HG03378 (cell line): ENCODE measurements at regions not wholly inside any gene's neighbourhood (a gene's known extent, or its start where the extent isn't known, plus 50 kb on each side); places are given as distances from the start of the nearest gene placed in this dataset.

Experiments used
- ATAC-seq: cut with Tn5 transposase; IDR thresholded peaks from one replicate; pipeline ENCODE4 v1.9.1; 2021; ENCODE audit warnings: mild to moderate bottlenecking, moderate library complexity; ENCODE audit not compliant: unreplicated experiment

DNA sequence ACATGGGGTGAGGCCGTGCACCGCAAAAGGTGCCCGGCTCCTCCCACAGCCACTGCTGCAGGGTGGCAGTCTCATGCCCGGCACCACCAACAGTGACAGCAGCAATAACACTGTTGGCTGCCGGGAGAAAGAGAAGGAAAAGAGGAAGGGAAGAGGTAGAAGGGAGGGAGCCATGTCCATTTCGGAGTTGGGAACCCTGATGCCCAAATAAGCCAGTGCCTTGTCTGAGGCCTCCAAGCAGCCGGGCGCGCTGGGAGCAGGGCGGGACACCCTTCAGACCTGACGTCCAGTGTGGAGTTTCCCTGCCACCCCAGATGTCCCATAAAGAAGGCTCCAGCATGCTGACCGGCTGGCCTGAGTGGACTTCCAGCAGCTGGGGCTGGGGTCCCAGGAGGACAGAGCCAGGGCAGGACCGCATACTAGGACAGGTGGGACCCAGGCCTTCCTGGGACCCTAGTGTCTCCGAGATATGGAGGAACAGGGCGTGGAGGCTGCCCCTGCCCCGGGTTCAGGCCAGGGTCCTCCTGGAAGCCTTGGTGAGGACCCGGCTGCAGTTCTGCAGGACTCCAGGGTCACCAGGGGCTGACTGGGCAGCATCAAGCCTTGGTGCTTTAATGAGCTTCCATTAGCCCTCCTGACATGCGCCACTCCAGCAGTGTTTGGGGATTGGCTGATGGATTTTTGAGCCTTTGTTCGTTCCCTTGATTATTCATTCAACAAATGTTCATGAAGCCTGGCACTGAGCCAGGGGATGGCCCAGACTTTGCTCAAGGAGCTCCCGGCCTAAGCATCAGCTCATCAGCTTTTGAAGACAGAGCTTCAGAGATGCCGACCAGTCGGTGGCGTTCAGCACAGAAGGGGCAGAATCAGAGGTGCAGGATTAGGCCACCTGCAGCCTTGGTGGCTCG lies 223.6 kb upstream of the CIBAR2 start:
- no peak for ATAC-seq

DNA sequence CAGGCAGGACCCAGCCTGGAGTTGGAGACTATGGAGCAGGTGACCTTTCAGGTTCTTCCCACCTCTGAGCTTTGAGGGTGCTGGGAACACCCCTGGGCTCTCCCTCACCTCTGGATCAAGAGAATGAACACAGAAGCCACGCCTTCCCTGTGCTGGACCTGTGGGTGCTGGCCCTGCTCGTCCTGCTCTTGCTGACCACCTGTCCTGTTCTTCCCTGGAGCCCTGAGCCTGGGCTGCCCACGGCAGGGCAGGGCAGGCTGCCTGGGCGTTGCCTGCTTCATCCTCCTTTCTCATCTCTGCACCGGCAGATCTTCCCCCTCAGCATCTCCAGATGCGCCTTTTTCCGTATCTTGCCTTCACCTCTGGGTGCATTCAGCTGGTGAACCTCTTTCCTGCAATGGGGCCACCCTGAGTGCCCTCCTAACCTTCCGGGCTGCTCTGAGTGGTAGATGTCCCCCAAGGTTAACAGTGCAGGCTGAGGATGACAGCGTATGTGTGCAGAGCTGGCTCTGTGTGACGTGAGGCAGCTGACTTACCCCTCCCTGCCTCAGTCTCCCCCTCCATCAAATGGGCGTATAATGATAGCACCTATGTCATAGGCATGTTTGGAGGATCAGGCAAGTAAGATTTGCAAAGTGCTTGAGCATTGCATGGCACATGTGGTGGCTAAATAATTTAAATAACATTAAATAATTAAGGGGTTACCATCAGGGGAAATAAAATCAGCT lies 225.8 kb upstream of the CIBAR2 start:
- no peak for ATAC-seq

DNA sequence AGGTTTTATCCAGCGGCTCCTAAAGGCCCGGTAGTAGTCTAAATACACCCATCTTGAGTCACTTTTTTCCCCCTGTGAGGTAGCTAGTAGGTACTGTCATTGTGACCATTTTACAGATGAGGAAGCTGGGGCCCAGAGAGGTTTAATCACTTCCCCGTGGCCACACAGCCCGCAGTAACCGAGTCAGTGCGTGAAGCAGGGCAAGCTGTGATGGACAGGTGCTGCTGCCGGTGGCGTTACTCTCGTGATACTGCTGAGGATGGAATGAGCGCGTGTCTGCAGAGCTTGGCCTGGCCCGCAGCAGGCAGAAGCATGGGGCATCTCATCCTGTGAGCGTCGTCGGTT lies 226.3 kb upstream of the CIBAR2 start:
- ATAC-seq, result no peak

DNA sequence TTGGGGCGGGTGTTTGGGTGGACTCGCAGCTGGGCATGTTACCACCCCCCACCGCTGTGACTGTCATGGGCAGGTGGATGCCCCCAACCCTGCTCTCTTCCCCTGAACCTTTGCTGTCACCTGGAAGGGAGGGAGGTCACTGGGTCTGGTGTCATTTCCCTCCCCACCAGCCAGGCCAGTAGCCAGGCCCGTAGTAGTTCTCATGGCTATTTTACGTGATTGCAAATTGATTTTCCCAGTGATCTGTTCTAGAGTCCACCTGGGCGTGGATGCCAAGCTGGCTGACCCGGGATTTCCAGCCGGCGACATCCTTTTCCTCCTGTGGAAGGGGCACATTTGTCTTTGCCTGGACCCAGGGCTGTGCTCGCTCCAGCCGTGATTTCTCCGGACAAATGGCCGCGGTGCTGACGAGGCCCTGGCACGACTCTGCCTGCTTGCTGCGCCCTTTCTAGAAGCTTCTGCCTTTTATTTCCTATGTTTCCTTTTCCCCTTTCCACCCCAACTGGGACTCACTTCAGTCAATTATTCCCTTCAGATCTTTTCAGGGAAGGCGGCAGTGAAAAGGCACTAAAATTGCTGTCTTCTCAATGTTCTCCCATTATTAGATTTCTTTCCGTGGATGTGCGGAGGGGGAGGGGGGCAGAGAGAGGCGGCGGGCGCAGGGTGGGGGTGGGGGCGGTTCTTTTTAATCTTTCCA lies 226.9 kb upstream of the CIBAR2 start:
- ATAC-seq, result no peak

DNA sequence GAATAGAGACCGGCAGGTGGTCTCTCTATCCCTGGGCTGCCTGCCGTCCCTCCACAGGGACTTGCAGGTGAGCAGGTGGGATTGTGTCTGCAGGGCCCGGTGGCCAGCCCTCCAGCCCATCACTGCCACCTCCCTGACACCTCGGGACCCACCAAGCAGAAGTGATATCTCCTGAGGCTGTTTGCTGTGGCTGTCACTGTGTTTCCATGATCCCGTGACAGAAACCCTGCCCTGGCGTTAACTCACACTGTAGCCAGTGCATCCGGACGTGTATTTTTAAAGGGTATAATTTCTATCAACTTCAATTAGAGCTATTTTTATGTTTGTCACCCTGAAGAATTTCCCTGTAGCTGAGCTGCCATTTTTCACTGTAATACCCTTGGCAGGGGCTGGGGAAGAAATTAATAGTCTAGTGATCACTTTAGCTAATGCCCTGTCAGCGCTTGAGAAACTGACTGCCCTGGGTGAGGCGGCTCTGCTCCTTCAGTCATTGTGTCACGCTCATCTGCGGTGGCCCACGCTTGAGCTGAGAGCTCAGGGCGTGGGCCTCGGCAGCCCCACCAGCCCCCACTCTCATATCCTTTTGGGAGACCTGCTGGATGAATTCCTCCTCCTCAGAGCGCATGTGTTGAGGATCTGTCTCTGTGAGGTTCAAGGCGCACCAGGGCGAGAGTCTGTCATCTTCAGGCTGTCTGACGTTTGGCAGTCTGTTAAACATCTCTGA lies 229.9 kb upstream of the CIBAR2 start:
- no peak for ATAC-seq

DNA sequence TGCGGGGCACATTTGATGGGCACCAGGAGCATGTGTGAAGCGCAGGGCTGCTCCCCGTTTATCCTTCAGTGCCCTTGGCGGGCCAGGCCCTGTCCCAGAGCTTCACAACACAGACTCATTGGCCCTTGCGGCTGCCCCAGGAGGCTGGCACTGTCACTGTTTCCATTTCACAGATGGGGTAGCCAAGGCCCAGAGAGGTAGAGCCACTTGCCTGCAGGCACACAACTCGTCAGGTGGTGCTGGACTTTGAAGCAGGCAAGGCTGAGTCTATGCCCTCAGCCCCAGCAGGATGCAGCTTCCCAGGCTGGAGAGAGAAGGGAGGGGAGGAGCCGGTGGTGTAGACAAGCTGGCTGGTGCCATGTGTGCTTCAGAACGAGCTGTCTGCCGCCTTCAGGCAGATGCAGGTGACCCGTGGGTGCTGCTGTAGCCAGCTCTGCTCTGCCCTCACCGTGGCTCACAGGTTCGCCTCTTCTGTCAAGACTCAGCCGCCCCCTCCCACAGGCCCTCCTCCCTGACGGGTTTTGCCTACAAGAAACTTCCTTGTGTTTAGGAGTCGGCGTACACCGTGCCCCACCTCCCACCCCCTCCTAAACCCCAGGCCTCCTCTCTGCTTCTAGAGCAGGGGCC lies 232.3 kb upstream of the CIBAR2 start:
- ATAC-seq, result no peak

DNA sequence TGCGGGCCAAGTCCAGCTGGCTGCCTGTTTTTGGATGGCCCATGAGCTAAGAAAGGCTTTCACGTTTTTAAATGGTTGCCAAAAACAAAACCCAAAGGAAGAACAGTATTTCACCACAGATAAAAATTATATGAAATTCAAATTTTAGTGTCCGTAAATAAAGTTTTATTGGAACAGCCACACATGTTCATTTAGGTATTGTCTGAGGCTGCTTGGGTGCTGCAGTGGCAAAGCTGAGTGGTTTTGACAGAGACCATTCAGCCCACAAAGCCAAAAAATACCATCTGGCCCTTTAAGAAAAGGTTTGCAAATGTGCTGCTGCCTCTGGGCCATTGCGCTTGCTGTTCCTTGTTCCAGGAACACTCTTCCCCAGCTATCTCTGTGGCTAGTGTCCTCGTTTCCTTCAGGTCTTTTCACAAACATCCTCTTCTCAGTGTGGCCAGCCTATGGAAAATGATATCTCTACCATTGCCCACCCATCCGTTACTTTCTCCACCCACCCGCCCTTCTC lies 232.9 kb upstream of the CIBAR2 start:
- ATAC-seq, result no peak

DNA sequence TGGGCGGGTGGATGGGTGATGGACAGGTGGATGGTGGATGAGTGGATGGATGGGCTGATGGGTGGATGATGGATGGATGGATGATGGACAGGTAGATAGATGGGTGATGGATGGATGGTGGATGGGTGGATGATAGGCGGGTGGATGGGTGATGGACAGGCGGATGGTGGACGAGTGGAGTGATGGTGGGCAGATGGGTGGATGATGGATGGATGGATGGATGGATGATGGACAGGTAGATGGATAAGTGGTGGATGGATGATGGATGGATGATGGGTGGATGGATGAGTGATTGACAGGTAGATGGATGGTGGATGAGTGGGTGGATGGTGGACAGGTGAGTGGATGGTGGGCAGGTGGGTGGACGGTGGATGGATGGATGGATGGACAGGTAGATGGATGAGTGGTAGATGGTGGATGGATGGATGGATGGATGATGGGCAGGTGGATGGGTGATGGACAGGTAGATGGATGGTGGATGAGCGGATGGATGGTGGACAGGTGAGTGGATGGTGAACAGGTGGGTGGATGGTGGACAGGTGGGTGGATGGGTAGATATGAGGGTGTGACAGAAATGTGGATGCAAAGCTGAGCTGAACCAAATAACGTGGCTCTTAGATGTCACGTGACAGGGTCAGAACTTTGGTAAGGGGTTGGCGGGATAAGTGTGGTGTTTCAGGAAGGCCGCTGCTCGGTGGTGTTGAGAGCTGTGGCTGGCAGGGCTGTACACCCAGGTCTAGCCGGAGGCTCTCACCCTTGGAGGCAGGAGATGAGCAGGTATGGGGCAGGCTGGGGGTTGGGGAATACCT lies 234.3 kb upstream of the CIBAR2 start:
- ATAC-seq, result no peak

DNA sequence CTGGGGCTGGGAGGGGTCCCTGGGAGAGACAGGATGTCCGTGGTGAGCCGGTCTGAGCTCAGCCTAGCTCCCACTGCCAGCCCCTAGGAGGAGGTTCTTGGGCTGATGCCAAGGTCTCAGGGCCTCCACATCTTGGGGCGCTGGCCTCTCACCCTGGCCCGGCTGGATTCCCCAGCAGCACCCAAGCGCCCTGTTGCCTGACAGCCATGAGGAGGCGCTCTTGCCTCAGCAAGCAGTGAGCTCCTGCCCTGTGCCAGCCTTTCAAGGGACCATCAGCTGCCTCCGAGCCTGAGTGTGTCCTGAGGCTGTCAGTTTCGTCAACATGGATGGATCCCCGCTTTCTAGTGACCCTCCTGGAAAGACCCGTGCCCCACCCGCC lies 234.9 kb upstream of the CIBAR2 start:
- ATAC-seq, result no peak

DNA sequence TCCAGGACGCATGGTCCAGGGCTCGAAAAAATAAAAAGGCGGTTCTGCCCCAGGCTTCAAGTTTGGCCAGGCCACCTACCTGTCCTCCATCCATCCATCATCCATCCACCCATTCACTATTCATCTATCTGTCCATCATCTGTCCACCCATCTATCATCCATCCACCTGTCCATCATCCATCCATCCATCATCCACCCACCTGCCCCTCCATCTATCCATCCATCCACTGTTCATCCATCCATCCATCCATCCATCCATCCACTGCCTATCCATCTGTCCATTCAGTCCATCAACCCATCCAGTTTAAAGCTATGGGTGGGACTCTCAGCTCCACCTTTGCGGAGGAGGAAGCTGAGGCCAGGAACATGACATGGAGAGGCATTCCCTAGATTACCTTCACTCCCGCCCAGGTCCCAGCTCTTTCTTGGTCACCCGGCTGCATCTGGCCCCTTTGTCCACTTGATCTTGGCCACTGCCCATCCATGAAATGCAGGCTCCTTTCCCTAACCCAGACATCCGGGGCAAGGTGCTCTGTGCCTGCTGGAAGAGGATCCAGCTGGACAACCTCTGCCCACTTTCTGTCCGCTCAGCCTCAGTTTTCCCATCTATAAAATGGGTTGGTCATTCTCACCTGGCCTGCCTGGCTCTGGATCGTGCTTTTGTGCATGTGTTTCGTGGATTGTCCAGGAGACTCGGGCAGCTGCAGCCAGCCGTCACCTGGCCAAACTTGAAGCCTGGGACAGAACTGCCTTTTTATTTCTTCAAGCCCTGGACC lies 236.0 kb upstream of the CIBAR2 start:
- ATAC-seq, result no peak

DNA sequence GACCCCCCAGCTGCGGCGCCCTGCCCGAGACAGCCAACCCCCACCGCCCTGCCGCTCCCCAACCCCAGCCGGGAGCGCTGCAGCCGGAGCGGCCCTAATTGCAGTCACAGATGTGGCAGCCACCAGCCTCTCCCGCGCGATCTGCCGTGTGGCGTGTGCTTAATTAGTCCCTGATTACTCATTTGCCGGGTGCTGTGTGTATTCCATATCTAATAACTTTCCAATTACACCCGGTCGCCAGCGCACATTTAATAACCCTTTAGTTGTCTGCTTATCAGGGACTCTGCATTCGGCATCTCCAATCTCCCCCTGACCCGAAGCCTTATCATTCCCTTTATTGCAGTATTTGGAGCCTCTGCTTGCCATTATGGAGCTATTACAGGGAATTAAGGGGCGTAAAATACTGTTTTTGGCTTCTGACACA lies 236.7 kb upstream of the CIBAR2 start:
- no peak for ATAC-seq

DNA sequence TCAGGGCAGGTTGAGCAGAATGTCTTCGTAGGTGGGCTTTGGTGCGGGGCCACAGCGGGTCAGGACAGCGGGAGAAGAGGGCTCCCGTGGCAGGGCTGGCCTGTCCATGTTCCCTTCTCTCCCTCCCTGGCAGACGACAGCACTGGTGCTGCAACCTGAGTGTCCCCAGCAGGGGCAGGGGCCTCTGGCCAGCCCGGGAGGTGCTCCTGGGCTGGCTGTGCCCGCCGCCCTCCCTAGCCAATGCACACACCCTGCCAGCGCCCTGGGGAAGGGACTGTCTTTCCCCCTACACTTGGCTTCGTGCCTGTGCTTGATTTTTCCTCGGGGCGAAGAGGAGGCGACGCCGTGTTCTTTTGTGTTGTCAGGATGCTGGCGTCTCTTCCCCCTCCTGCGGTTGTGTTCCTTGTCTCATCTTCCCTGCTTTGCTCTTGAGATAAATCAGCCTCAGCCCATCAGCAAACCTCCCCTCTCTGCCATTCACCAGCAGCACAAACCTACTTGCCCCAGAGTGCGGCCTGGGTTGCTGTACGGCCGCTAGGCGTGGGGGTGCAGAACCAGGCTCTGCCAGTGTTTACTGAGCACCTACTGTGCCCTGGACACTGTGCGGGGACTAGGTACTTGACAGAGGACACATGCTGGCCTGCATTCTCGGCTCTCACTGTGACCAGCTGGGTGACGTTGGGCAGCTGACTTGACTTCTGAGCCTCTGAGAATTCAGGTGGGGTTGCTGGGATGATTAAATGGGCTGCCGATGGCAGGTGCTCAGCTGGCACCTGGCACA lies 237.3 kb upstream of the CIBAR2 start:
- ATAC-seq, result no peak

DNA sequence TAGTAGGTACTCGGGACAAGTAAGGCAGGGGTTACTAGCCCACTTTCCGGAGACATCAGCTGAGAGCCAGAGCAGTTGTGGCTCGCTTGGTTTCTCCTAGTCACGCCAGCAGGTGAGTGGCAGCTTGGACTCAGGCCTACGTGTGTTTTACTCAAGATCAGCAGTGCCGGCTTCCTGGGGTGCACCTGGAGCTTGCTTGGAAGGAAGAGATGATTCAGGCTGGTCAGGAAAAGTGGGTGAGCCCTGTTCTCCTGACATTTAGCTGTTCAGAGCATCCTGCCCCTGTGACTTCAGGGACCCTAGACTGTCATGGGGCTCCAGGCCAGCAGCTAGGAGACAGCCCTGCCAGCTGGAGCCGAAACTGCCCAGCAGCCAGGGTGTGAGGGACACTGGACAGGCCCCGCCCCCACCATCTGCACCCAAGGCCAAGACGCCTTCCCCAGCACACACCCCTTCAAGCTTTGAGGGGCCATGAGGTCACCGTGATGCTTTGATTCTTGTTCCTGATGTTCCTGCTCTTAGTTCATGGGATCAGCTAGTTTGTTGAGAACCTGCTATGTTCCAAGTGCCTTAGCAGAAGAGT lies 238.0 kb upstream of the CIBAR2 start:
- ATAC-seq, result no peak

DNA sequence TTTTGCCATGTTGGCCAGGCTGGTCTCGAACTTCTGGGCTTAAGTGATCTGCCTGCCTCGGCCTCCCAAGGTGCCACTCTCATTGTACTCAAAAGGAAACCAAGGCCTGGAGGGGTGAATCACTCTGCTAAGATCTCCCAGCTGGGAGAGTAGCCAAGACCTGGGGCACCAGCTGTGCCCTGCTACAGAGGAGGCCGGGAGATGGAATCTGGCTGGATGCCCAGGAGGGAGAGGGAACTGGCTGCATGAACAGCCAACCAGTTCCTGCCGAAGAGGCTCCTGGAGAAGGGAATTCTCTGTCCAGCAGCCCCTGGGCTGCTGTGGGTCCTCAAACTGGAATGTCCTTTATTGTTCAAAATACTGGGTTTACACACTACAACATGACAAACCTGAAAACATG lies 238.7 kb upstream of the CIBAR2 start:
- ATAC-seq, result no peak

DNA sequence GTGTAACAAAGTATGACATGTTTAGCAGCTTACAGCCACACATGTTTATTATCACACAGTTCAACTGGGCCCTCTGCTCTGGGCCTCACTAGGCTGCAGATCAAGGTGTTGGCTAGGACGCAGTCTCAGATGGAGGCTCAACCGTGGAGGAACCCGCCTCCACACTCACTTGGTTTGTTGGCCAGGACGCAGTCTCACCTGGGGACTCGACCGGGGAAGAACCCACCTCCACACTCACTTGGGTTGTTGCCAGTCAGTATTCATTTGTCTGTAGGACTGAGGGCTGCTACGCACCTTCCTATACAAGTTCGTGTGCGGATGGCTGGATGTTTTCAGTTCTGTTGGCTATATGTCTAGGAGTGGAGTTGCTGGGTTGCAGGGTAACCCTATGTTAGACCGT lies 240.7 kb upstream of the CIBAR2 start:
- ATAC-seq, result no peak

DNA sequence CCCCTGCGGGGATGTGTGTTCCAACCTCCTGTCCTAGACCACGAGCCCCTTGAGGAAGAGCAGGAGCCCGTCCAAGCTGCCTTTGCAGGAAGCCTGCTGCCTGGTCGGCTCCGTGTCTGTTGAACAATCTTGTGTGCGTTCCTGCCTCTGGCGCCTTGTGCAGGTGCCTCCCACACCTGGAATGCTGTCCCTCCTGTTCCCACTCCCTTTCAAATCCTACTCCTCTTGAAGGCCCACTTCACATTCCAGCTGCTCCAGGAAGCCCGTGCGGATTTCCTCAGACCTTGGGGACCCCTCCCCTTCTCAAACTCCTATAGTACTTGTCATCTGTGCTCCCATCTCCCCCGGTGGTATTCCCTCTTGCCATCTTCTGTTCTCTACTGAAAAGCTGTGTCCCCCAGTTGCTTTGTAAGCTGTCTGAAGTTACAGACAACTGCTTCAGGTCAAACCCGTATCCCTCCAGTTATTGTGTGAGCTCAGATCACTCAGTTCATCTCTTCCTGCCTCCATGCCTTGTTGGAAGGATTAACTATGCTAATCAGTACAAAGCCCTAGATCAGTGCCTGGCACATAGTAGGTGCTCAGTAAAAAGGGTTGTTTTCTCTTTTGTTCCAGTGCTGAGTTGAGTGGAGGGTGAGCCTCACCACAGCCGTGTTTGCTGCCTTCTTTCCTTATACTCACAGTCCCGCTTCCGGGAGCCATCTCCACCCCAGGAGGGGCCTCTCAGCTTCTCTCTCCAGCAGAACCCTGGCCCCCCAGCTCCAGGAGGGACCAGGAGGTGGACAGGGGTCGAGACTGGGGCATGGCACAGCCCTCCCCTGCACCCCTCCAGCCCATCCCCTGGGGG lies 241.8 kb upstream of the CIBAR2 start:
- ATAC-seq, result no peak
